ENCODE measurements at regions not wholly inside any gene's neighbourhood (a gene's known extent, or its start where the extent isn't known, plus 50 kb on each side); places are given as distances from the start of the nearest gene placed in this dataset.

GRCh38 chr3:40705663-40706062, 180.9 kb downstream of the ZNF621 start:
- no peak for TF ChIP-seq CTCF (IDR thresholded peaks at IDR 0.05 in 4 of 5, conservative IDR thresholded peaks at IDR 0.05 in 1 of 5)
- TF ChIP-seq POLR2A (IDR thresholded peaks at IDR 0.05) = no peak
